HG03521 (cell line): ENCODE measurements at regions not wholly inside any gene's neighbourhood (a gene's known extent, or its start where the extent isn't known, plus 50 kb on each side); places are given as distances from the start of the nearest gene placed in this dataset.

Experiments
- ATAC-seq: cut with Tn5 transposase; IDR thresholded peaks from one replicate; pipeline ENCODE4 v1.9.1; 2021; ENCODE audit warnings: mild to moderate bottlenecking, moderate library complexity; ENCODE audit not compliant: unreplicated experiment

- no peak for ATAC-seq
Measured at GRCh38 chr11:128052912-128053641, 534.3 kb downstream of the ETS1 start.

- ATAC-seq = no peak
Measured at GRCh38 chr11:128048121-128048520, 539.2 kb downstream of the ETS1 start.

GRCh38 chr11:128047026-128047425 lies 540.3 kb downstream of the ETS1 start:
- no peak for ATAC-seq

- no peak for ATAC-seq
Measured at GRCh38 chr11:128046213-128046612, 541.1 kb downstream of the ETS1 start.

- ATAC-seq = no peak
Measured at GRCh38 chr11:128045094-128045725, 542.1 kb downstream of the ETS1 start.

GRCh38 chr11:128042290-128042751 lies 545.0 kb downstream of the ETS1 start:
- no peak for ATAC-seq

- ATAC-seq = no peak
Measured at GRCh38 chr11:128040603-128041002, 546.8 kb downstream of the ETS1 start.

GRCh38 chr11:128039140-128040021 lies 548.0 kb downstream of the ETS1 start:
- ATAC-seq = peak; percentile 92

GRCh38 chr11:128036556-128037093 lies 550.7 kb downstream of the ETS1 start:
- ATAC-seq = no peak

- ATAC-seq = no peak
Measured at GRCh38 chr11:128036006-128036405, 551.4 kb downstream of the ETS1 start.

- peak; percentile 75 for ATAC-seq
Measured at GRCh38 chr11:128031538-128032134, 555.7 kb downstream of the ETS1 start.

GRCh38 chr11:128029219-128029722 lies 558.1 kb downstream of the ETS1 start:
- no peak for ATAC-seq

GRCh38 chr11:128026596-128026995 lies 560.8 kb downstream of the ETS1 start:
- no peak for ATAC-seq

GRCh38 chr11:128022761-128023160 lies 564.6 kb downstream of the ETS1 start:
- ATAC-seq = no peak

- ATAC-seq = no peak
Measured at GRCh38 chr11:128022007-128022368, 565.4 kb downstream of the ETS1 start.

- ATAC-seq = no peak
Measured at GRCh38 chr11:128021349-128022006, 565.9 kb downstream of the ETS1 start.

- ATAC-seq = no peak
Measured at GRCh38 chr11:128018692-128019091, 568.7 kb downstream of the ETS1 start.

- ATAC-seq = no peak
Measured at GRCh38 chr11:128005562-128005961, 581.8 kb downstream of the ETS1 start.

GRCh38 chr11:127998421-127998820 lies 588.9 kb downstream of the ETS1 start:
- ATAC-seq = no peak

GRCh38 chr11:127997594-127997993 lies 589.8 kb downstream of the ETS1 start:
- no peak for ATAC-seq
